ENCODE measurements at regions not wholly inside any gene's neighbourhood (a gene's known extent, or its start where the extent isn't known, plus 50 kb on each side); places are given as distances from the start of the nearest gene placed in this dataset.

DNA sequence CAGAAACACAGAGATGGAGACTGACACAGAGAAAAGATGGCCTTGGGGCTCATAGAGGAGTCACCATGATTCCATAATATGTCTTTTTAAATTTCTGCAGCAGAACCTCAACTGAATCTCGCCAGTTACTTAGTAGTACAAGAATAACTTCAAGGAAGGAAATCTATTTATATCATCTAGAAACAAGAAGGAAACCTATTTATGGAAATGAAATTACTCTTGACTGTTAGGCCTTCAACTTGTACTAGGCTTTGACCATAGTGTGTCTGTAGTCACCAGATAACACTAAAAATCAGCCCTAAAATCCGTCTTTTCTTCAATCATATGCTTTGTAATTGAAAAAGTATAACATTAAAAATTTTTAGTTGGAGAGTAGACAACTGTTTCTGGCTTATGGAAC, 740.4 kb downstream of the TRIML1 start:
- no peak for DNase-seq
- 60 to 71% methylated on average over 2 of the region's 2 CpGs for WGBS, 2 donors
- no peaks in the 10 kb centered on the region for H3K4me1 ChIP-seq
- TF ChIP-seq POLR2A (IDR thresholded peaks at IDR 0.05) (no peak), CTCF (IDR thresholded peaks at IDR 0.05) (no peak)
- no peak overlapping the region for H3K4me3 ChIP-seq (replicated peaks in 1 of 3)
- H3K36me3 ChIP-seq, result no peaks in the 10 kb centered on the region
- H3K27me3 ChIP-seq, result no peaks in the 10 kb centered on the region
- intact Hi-C loops (cut with DNase I), result no loop called here
- no peak overlapping the region for H3K27ac ChIP-seq
- no peaks in the 10 kb centered on the region for H3K9me3 ChIP-seq

DNA sequence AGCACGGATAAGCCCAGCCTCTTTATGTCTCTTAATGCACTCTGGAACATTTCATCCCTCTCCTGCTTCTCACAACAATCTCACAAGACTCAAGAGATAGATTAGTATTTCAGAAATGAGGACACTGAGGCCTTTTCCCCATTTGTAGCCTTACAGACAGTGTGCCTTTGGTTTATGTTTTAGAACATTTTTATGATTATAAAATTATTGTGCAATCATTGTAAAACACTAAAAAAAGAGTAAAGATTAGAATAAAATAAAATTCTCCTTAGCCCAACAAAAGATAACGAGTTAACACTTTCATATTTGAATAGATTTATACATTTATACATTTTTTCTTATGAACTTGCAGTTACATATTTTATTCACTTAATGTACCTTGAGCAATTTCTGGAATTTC, 748.7 kb downstream of the TRIML1 start:
- Histone ChIP-seq H3K27me3 (no peaks in the 10 kb centered on the region), H3K27ac (no peak overlapping the region), H3K36me3 (no peaks in the 10 kb centered on the region), H3K4me1 (no peaks in the 10 kb centered on the region), H3K4me3 (replicated peaks in 1 of 3) (no peak overlapping the region), H3K9me3 (no peaks in the 10 kb centered on the region)
- intact Hi-C loops (cut with DNase I), result no loop called here
- no peak for DNase-seq
- 69 to 81% methylated on average over 2 of the region's 2 CpGs for WGBS, 2 donors
- TF ChIP-seq POLR2A (IDR thresholded peaks at IDR 0.05) (no peak), CTCF (IDR thresholded peaks at IDR 0.05) (no peak)

- no peak overlapping the region for H3K4me3 ChIP-seq (replicated peaks in 1 of 3)
- no peaks in the 10 kb centered on the region for H3K27me3 ChIP-seq
- WGBS, 2 donors, result 65 to 89% methylated on average over 2 of the region's 2 CpGs
- H3K36me3 ChIP-seq, result no peaks in the 10 kb centered on the region
- no peak for TF ChIP-seq POLR2A (IDR thresholded peaks at IDR 0.05)
- no peak for TF ChIP-seq CTCF (IDR thresholded peaks at IDR 0.05)
- H3K4me1 ChIP-seq, result no peaks in the 10 kb centered on the region
- DNase-seq, result no peak
- no peak overlapping the region for H3K27ac ChIP-seq
- no peaks in the 10 kb centered on the region for H3K9me3 ChIP-seq
- intact Hi-C loops (cut with DNase I), result no loop called here
These were observed 753.6 kb downstream of the TRIML1 start for GRCh38 chr4:188892837-188893236.

GRCh38 chr4:188903986-188904385, 764.7 kb downstream of the TRIML1 start:
- Histone ChIP-seq H3K4me3 (replicated peaks in 1 of 3) (no peak overlapping the region), H3K9me3 (no peaks in the 10 kb centered on the region), H3K27me3 (no peaks in the 10 kb centered on the region), H3K36me3 (no peaks in the 10 kb centered on the region), H3K4me1 (no peaks in the 10 kb centered on the region), H3K27ac (no peak overlapping the region)
- DNase-seq, result no peak
- TF ChIP-seq CTCF (IDR thresholded peaks at IDR 0.05), result no peak
- WGBS, 2 donors, result 68 to 76% methylated on average over 2 of the region's 2 CpGs
- intact Hi-C loops (cut with DNase I), result no loop called here

DNA sequence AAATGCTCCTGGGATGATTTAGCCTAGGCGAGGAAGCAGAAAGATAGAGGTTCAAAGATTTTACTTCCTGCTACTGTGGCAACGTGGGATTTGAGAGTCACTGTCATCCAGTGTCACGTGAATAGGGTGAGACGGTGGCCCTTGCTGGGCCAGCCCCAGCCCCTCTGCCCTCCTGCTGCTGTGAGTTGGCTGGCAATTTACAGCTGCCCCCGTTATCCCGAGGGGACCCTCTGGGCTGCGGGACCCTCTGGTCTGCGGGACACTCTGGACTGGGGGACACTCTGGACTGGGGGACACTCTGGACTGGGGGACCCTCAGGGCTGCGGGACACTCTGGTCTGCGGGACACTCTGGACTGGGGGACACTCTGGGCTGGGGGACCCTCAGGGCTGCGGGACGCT, 765.4 kb downstream of the TRIML1 start:
- no peaks in the 10 kb centered on the region for H3K4me1 ChIP-seq
- H3K27me3 ChIP-seq, result no peaks in the 10 kb centered on the region
- 94% methylated on average over 4 of the region's 12 CpGs for WGBS, 2 donors
- no peak overlapping the region for H3K4me3 ChIP-seq (replicated peaks in 1 of 3)
- no peak overlapping the region for H3K27ac ChIP-seq
- no peaks in the 10 kb centered on the region for H3K36me3 ChIP-seq
- intact Hi-C loops (cut with DNase I), result no loop called here
- no peaks in the 10 kb centered on the region for H3K9me3 ChIP-seq
- TF ChIP-seq POLR2A (IDR thresholded peaks at IDR 0.05), result no peak
- TF ChIP-seq CTCF (IDR thresholded peaks at IDR 0.05), result no peak
- no peak for DNase-seq

Measured in thyroid gland (tissue), 4 donors.